HG02678 (cell line): ENCODE measurements at regions not wholly inside any gene's neighbourhood (a gene's known extent, or its start where the extent isn't known, plus 50 kb on each side); places are given as distances from the start of the nearest gene placed in this dataset.

Experiments used
- ATAC-seq: cut with Tn5 transposase; IDR thresholded peaks from one replicate; pipeline ENCODE4 v1.9.1; 2021; ENCODE audit warnings: mild to moderate bottlenecking, moderate library complexity; ENCODE audit not compliant: unreplicated experiment

- ATAC-seq, result no peak
Measured at GRCh38 chr10:29063806-29064644, 224.8 kb upstream of the LYZL1 start.

- ATAC-seq, result no peak
Measured at GRCh38 chr10:29064680-29065079, 224.2 kb upstream of the LYZL1 start.

DNA sequence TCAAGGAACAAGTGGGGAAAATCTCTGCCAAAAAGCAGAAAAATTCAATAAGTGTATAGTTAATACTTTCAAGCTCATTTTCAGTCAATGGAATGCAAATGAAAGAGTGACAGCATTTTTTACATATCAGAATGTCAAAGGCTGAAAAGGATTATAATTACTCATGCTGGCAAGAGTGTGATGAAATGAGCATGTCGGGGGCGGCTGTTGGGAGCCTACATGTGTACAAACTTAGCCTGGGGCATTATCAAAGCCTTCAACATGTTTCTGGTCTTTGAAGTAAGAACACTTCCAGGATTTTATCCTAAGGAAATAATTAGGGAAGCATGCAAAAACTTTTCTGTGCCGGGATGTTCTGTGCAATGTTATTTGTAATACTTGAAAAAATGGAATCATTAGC is 221.7 kb upstream of the LYZL1 start:
- ATAC-seq, result no peak

GRCh38 chr10:29067628-29068027 is 221.2 kb upstream of the LYZL1 start:
- ATAC-seq, result no peak

- no peak for ATAC-seq
Measured at GRCh38 chr10:29068302-29068701, 220.6 kb upstream of the LYZL1 start.

GRCh38 chr10:29068966-29069365 is 219.9 kb upstream of the LYZL1 start:
- ATAC-seq, result no peak

- no peak for ATAC-seq
Measured at GRCh38 chr10:29069941-29070340, 218.9 kb upstream of the LYZL1 start.

DNA sequence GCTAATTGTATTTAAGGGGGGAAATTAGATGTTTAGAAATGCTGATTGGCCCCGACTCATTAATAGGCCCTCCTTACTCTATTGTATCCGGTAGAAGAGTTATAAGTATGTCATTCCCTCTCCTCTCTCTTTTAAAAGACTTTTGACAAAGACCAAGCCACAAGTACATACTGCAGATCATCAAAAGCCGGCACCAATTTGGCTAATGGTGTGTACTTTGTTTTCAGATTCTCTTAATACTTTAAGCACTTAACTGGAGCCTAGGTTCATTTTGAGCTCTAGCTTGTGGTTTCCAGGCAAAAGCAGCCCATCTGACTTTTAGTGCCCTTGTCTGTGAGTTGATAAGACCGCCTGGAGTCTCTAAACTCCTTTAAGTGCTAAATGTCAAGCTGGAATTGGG is 210.0 kb upstream of the LYZL1 start:
- ATAC-seq, result no peak

GRCh38 chr10:29081231-29081630 is 207.6 kb upstream of the LYZL1 start:
- no peak for ATAC-seq

DNA sequence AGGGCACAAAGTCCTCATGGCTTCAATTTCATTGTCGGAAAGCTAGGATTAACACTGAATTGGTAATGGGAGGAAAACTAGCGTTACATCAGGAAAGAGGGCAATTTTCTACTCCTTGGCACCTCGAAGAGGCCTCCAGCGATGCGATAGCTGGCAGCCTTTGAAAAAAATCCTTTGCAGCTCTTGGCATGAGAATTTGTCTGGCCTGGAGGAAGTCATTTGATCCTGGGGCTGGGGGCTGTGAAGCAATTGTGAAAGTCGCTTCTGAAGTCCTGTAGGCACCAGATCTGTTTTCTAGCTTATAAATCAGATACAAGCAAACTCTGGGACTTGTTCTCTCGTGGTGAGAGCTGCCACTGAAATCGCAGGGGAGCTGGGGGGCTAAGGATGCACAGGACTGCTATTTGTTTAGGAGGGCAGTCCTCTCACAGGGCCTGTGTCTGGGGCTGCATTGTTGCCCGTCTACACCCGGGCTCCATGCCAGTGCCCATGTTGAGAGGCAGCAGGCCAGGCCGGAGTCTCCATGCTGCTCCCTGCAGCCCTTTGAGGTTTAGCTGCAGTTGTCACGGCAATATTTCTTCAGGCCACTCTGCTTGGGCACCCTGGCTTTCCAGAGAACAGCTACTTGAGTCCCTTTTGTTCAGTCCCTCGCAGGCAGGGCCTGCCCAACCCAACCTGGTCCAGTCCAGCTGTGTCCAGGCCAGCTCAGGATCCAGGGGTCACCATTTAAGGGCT is 206.8 kb upstream of the LYZL1 start:
- ATAC-seq, result no peak

- ATAC-seq, result no peak
Measured at GRCh38 chr10:29083096-29083495, 205.8 kb upstream of the LYZL1 start.

GRCh38 chr10:29084681-29085307 is 204.1 kb upstream of the LYZL1 start:
- ATAC-seq, result no peak

DNA sequence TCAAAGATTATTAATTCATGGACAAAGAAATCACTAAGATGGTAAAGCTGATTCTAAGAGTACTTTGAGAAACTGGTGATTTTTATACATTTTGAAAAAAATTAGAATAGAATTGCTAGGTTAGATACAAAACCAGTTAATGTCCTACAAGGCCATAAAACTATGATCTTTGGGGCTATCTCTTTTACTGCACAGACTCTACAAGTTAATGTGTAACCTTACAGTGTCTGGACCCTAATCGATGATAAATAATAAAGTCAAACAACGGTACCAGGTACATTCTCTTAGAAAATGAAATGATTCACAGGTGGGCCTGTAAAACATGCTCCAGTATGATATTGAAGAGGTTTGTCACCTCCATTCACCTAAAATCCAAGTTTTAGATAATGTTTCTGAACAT is 199.8 kb upstream of the LYZL1 start:
- no peak for ATAC-seq

DNA sequence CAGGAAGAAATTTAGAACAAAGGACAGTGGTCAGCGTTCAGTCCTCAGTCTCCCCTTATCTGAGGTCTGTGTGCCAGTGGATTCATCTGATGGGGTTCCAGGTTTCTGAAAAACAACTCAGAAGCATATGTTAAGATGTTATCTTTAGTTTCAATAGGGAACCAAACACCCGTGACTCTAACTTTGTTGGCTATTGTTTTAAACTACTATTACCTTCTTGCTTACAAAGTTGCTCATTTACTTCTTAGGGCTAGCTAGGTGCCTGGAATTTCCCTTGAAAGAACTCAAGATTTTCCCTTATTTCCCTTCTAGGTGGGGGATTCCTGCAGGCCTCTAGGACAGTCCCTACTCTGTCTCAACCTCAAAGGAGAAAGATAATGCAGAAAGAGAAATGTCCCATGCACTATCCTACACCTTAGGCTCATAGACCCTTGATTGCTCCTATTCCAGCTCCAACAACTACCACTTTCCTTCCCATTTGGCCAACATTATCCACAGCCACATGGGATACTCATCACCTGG is 192.5 kb upstream of the LYZL1 start:
- peak; percentile 60 for ATAC-seq

GRCh38 chr10:29098423-29098822 is 190.4 kb upstream of the LYZL1 start:
- no peak for ATAC-seq

DNA sequence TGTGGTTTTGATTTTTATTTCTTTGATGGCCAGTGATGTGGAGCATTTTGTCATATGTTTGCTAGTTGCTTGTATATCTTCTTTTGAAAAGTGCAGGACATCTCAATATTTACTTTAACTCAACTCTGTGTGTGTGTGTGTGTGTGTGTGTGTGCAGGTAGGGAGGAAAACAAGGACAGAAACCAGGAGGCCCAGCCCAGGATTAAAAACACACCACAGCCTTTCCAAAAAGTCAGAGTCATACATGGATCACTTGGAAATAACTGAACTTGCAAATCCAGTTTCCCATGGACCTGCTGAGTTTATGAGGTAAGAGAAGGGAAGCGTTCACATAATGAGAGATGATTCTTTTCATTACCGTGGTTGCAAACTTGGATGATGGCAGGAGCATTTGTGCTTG is 189.9 kb upstream of the LYZL1 start:
- no peak for ATAC-seq

GRCh38 chr10:29099415-29099814 is 189.5 kb upstream of the LYZL1 start:
- ATAC-seq, result no peak

DNA sequence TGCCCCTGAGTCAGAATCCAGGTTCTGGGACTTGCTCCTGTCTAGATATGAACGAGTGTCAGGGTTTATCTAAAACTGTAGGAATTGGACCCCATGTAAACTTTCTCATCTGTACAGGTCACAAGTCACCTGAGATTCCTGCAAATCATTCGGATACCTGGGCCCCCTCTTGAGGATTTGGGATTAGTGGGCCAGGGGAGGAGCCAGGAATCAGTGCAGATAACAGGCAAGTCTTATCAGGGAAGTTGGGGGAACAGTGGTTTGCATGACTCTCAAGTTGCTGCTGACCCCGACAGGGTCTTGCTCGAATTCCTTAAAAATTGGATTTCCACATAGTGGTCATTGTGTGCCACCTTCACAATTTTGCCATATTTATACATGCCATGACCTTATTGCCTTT is 188.4 kb upstream of the LYZL1 start:
- ATAC-seq, result no peak

DNA sequence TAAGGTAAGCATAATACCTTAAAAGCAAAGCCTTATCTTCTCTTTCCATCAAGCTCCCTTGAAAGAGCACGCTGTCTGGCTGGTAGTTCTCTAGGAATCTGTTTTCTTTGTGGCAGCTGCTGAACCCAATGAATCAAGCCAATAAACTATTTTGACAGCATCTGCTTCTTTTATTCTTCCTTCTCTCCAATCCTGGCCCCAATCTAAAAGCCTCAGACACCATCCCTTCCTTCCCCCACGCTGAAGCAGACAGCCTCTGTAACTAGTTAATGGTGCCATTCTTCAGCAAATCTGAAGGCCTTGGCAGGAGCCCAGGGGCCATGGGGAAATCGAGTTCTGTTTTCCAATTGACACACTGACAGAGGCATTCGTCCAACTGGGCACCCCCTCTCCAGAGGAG is 186.6 kb upstream of the LYZL1 start:
- no peak for ATAC-seq

- no peak for ATAC-seq
Measured at GRCh38 chr10:29102636-29103035, 186.2 kb upstream of the LYZL1 start.

DNA sequence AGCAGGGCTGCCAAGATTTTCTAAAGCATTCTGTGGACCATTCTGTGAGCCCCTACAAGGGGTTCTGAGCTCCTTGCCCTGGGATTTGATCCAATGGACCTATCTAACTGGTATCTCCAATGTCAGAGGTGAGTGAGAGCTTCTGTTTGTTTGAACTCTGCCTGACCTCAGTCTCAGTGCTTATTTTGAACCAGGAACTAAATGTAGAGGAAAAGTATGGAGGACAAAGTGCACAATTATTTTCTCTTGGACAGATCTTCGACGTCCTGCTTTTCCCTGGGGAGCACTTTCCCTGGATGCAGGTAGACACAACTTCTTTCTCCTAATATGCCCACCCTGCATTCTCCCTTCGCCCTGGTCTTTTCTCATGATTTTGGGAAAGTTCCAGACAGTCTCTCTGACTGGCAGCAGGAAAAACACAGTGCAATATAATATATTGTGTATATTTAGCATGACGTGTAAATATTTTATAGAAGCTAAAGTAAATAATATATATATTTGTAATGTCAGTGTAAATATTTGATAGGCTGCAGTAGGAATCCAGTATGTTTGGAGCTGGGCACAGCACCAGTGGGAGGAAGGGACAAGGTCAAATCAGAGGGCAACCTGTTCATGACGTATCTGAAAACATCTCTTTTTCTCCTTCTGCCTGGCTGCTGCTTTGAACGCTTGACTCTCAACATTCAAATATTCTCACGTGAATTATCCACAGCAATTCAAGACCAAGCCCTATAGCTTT is 184.0 kb upstream of the LYZL1 start:
- no peak for ATAC-seq
